ENCODE measurements at regions not wholly inside any gene's neighbourhood (a gene's known extent, or its start where the extent isn't known, plus 50 kb on each side); places are given as distances from the start of the nearest gene placed in this dataset.

- TF ChIP-seq CTCF (IDR thresholded peaks at IDR 0.05; ENCODE audit: low read depth, low read length, missing control alignments) = no peak
- no peak overlapping the region for H3K4me3 ChIP-seq (ENCODE audit: low read depth, low read length)
- no peak for DNase-seq (ENCODE audit: low read depth)
Measured at GRCh38 chr21:14829685-14830084, 235.1 kb downstream of the NRIP1 start.

GRCh38 chr21:14827468-14827867, 237.3 kb downstream of the NRIP1 start:
- H3K4me3 ChIP-seq (ENCODE audit: low read depth, low read length) = no peak overlapping the region
- no peak for TF ChIP-seq CTCF (IDR thresholded peaks at IDR 0.05; ENCODE audit: low read depth, low read length, missing control alignments)
- DNase-seq (ENCODE audit: low read depth) = no peak

GRCh38 chr21:14826630-14827029, 238.2 kb downstream of the NRIP1 start:
- no peak overlapping the region for H3K4me3 ChIP-seq (ENCODE audit: low read depth, low read length)
- peak; percentile 41 for DNase-seq (ENCODE audit: low read depth)
- no peak for TF ChIP-seq CTCF (IDR thresholded peaks at IDR 0.05; ENCODE audit: low read depth, low read length, missing control alignments)

- H3K4me3 ChIP-seq (ENCODE audit: low read depth, low read length) = no peak overlapping the region
- DNase-seq (ENCODE audit: low read depth) = peak; percentile 43
- TF ChIP-seq CTCF (IDR thresholded peaks at IDR 0.05; ENCODE audit: low read depth, low read length, missing control alignments) = no peak
Measured at GRCh38 chr21:14825514-14825974, 239.3 kb downstream of the NRIP1 start.

GRCh38 chr21:14824126-14824525, 240.7 kb downstream of the NRIP1 start:
- H3K4me3 ChIP-seq (ENCODE audit: low read depth, low read length) = no peak overlapping the region
- TF ChIP-seq CTCF (IDR thresholded peaks at IDR 0.05; ENCODE audit: low read depth, low read length, missing control alignments) = no peak

GRCh38 chr21:14817311-14817710, 247.5 kb downstream of the NRIP1 start:
- H3K4me3 ChIP-seq (ENCODE audit: low read depth, low read length) = no peak overlapping the region
- no peak for DNase-seq (ENCODE audit: low read depth)
- no peak for TF ChIP-seq CTCF (IDR thresholded peaks at IDR 0.05; ENCODE audit: low read depth, low read length, missing control alignments)

More at GRCh38 chr21:14824126-14824525, 240.7 kb downstream of the NRIP1 start:
- no peak for DNase-seq (ENCODE audit: low read depth)

- H3K4me3 ChIP-seq (ENCODE audit: low read depth, low read length) = no peak overlapping the region
- DNase-seq (ENCODE audit: low read depth) = no peak
- TF ChIP-seq CTCF (IDR thresholded peaks at IDR 0.05; ENCODE audit: low read depth, low read length, missing control alignments) = no peak
Measured at GRCh38 chr21:14814991-14815390, 249.8 kb downstream of the NRIP1 start.
